ENCODE measurements at regions not wholly inside any gene's neighbourhood (a gene's known extent, or its start where the extent isn't known, plus 50 kb on each side); places are given as distances from the start of the nearest gene placed in this dataset.

DNA sequence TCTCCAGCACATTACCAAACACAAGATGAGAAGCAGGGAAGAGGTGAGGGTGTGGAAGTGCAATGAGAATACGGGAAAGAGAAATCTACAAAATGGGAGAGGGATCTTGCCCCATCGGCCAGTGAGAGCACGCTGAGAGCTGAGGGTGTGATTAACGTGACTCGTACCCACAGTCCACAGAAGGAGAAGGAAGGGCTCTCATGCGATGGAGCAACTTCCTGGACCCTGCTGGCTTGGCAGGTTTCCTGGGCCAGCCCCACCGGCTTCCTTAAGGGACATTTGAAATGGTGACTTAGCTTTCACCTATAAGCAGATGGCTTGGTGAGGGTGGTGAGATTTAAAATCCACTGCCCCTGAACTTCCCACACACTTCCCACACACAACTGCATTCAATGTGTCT lies 740.1 kb downstream of the UQCRFS1 start:
- Histone ChIP-seq H3K9me3 (ENCODE audit: control insufficient read depth, low read length) (no peaks in the 10 kb centered on the region), H3K27ac (ENCODE audit: low read depth, low read length, severe bottlenecking) (no peak overlapping the region), H3K4me1 (ENCODE audit: control insufficient read depth, insufficient read depth, low read length, poor library complexity, severe bottlenecking) (no peaks in the 10 kb centered on the region), H3K36me3 (ENCODE audit: control insufficient read depth, insufficient read depth, low read length) (no peaks in the 10 kb centered on the region), H3K4me3 (ENCODE audit: extremely low read depth, insufficient read depth, low read length, poor library complexity, severe bottlenecking) (no peak overlapping the region)
- WGBS, 2 experiments (ENCODE audit: insufficient coverage in 2 of 2): 88 to 93% methylated on average over 5 to 6 of the region's 7 CpGs

DNA sequence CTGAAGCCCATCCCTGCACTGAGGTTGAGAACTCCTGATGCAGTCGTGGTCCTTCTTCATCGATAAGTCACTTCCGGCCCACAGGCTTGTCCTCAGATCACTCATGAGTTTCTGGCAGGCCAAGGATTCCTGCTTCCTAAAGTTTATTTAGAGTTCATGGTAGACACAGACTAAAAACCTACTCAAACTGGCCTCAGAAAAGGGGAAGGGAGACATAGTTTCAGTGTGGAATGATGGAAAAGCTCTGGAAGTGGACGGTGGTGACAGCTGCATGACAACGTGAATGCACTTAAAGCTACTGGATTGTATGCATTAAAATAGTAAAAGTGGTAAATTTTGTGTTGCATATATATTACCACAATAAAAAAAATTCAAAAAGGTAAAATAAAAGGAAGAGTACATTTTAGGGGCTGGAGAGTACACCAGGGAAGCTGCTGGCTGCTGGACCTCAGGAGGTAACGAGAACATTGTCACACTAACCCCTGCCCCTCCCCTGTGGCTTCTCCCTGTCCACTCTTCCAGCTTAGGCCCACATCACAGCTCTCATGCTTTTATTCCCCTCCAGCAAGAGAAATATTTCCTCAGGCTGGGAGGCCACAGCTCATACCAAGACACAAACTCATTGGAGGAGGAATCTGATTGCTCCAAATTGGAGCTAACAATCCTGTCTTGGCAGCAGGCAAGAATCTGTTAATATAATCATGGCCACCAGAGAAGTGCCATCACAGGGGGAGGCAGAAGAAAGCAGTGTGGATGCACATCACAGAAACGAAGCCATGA lies 741.0 kb downstream of the UQCRFS1 start:
- 92 to 93% methylated on average over 5 to 6 of the region's 7 CpGs for WGBS, 2 experiments (ENCODE audit: insufficient coverage in 2 of 2)
- H3K9me3 ChIP-seq (ENCODE audit: control insufficient read depth, low read length): no peaks in the 10 kb centered on the region
- no peak overlapping the region for H3K27ac ChIP-seq (ENCODE audit: low read depth, low read length, severe bottlenecking)
- H3K36me3 ChIP-seq (ENCODE audit: control insufficient read depth, insufficient read depth, low read length): no peaks in the 10 kb centered on the region
- no peaks in the 10 kb centered on the region for H3K4me1 ChIP-seq (ENCODE audit: control insufficient read depth, insufficient read depth, low read length, poor library complexity, severe bottlenecking)
- no peak overlapping the region for H3K4me3 ChIP-seq (ENCODE audit: extremely low read depth, insufficient read depth, low read length, poor library complexity, severe bottlenecking)

DNA sequence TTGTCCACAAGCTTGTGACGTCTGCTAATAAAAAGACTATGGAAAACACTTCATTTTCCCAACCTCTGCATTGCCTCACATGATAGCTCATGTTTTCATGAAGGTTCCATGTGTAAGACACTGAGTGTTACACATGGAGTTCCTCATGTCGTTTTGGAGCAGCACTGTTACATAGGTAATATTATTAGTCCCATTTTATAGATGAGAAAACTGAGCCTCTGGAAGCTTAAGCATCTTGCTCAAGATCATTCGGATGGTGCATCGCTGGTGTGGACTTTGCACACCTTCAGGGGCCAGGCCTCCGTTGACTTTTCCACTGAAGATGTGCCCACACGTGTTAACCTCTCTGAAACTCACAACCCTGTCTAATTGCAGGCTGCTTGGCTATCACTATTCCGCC lies 743.4 kb downstream of the UQCRFS1 start:
- H3K36me3 ChIP-seq (ENCODE audit: control insufficient read depth, insufficient read depth, low read length): no peaks in the 10 kb centered on the region
- H3K27ac ChIP-seq (ENCODE audit: low read depth, low read length, severe bottlenecking): no peak overlapping the region
- no peaks in the 10 kb centered on the region for H3K4me1 ChIP-seq (ENCODE audit: control insufficient read depth, insufficient read depth, low read length, poor library complexity, severe bottlenecking)
- no peaks in the 10 kb centered on the region for H3K9me3 ChIP-seq (ENCODE audit: control insufficient read depth, low read length)
- H3K4me3 ChIP-seq (ENCODE audit: extremely low read depth, insufficient read depth, low read length, poor library complexity, severe bottlenecking): no peak overlapping the region
- WGBS, 2 experiments (ENCODE audit: insufficient coverage in 2 of 2): 92 to 95% methylated on average over 6 of the region's 7 CpGs

DNA sequence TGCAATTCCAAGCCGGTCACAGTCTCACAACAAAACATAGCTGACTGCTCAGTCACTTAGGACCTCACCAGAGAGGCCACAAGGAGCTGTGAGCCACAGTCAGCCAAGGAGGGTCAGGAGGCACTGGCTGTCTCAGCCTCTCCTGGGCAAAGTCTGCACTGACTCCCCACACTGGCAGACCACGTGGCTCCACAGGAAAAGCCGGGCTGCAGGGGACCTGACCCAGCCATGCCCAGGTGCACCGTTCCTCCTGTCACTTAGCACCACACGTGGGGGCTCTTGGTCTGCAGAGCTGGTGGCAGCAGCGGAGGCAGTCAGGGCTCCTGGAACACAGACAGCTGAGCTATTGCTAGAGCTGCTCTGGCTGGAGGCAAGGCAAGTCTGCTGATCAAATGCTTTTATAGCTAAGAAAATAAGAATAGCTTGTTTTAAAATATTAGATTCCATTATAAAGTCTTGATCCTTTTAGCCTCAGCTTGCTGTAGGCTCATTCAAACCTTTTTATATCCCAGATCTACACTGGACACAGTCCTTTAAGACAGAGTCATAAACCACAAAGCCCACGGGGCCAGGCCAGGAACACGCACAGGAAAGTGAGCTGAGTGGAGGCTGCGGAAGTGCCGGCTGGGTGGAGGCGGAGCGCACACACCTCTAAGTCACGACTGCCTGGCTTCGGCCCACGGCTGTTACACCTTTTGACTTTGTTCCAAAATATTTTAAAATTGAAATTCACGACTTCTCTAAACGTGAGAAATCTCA lies 744.1 kb downstream of the UQCRFS1 start:
- WGBS, 2 experiments (ENCODE audit: insufficient coverage in 2 of 2): 75 to 80% methylated on average over 14 to 17 of the region's 17 CpGs
- Histone ChIP-seq H3K4me3 (ENCODE audit: extremely low read depth, insufficient read depth, low read length, poor library complexity, severe bottlenecking) (no peak overlapping the region), H3K9me3 (ENCODE audit: control insufficient read depth, low read length) (no peaks in the 10 kb centered on the region), H3K4me1 (ENCODE audit: control insufficient read depth, insufficient read depth, low read length, poor library complexity, severe bottlenecking) (no peaks in the 10 kb centered on the region), H3K36me3 (ENCODE audit: control insufficient read depth, insufficient read depth, low read length) (no peaks in the 10 kb centered on the region), H3K27ac (ENCODE audit: low read depth, low read length, severe bottlenecking) (no peak overlapping the region)

DNA sequence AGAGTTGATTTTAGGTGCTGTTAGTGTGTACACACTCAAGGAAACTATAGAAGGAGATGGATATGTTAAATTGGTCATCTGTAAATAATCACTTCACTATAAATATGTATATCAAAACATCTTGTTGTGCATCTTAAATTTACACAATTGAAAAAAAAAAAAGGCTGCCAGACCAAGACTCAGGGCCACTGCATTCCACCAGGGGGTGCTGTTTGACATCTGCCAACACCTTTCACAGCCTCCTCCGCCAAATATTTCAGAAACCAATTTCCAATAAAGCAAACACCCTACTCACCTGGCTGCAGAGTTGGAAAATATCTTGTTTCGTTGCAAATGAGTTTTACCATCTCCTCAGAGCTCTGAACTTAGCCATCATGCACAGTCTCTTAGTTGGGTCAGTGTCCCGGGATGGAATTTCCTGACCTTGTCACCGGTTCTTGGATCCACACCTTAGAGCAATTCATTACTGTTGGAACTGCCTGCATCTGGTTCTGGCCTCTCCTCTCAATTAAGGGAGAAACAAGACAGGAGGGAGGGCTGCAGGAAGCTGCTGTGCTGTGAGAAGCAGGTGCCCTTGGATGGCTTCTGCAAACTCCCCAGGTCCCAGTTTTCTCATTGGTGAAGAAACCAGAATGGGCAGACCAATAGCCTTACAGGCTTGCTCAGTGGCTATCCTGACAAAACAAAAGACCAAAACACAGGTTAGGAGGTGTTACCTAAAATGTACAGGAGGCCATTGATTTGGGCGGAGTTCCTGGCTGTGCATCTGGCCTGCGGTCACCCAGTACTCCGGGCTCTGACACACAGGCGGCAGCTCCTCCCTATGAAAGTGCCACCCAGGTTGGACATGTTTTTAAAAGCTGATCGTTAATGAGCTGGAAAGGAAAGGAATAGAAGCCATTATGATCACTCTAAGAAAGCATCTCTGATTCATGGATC lies 746.6 kb downstream of the UQCRFS1 start:
- Histone ChIP-seq H3K9me3 (ENCODE audit: control insufficient read depth, low read length) (no peaks in the 10 kb centered on the region), H3K27ac (ENCODE audit: low read depth, low read length, severe bottlenecking) (no peak overlapping the region), H3K4me3 (ENCODE audit: extremely low read depth, insufficient read depth, low read length, poor library complexity, severe bottlenecking) (no peak overlapping the region), H3K4me1 (ENCODE audit: control insufficient read depth, insufficient read depth, low read length, poor library complexity, severe bottlenecking) (no peaks in the 10 kb centered on the region), H3K36me3 (ENCODE audit: control insufficient read depth, insufficient read depth, low read length) (no peaks in the 10 kb centered on the region)
- 80 to 88% methylated on average over 6 to 8 of the region's 9 CpGs for WGBS, 2 experiments (ENCODE audit: insufficient coverage in 2 of 2)

DNA sequence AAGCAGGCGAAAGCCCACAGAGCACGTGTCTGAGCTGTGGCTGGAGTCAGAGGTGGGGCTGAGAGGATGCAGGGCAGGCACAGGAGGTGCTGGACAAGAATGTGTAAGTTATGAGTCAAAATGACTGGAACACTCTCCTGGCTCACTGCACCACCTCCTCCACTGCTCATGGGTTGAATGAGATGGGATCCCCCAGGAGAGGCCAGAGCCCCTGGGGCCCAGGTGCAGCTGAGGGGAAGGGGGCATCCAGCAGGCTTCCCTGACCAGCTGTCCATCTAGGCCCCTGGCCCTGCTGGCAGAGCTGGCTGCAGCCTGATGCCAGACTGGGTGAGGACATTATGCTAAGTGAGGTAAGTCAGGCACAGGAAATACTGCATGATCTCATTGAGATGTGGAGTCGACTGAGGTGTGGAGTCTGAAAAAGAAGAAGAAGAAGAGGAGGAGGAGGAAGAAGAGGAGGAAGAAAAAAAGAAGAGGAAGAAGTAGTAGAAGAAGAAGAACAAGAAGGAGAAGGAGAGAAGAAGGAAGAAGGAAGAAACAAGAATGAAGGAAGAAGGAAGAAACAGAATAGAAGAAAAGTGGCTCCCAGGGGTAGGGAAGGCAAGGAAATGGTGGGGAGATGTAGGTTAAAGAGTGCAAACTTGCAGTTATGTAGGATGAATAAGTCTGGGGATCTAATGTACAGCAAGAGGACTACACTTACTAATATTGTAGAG lies 747.4 kb downstream of the UQCRFS1 start:
- H3K4me3 ChIP-seq (ENCODE audit: extremely low read depth, insufficient read depth, low read length, poor library complexity, severe bottlenecking): no peak overlapping the region
- H3K9me3 ChIP-seq (ENCODE audit: control insufficient read depth, low read length): no peaks in the 10 kb centered on the region
- no peaks in the 10 kb centered on the region for H3K4me1 ChIP-seq (ENCODE audit: control insufficient read depth, insufficient read depth, low read length, poor library complexity, severe bottlenecking)
- 89 to 96% methylated on average over 3 of the region's 3 CpGs for WGBS, 2 experiments (ENCODE audit: insufficient coverage in 2 of 2)
- H3K27ac ChIP-seq (ENCODE audit: low read depth, low read length, severe bottlenecking): no peak overlapping the region
- H3K36me3 ChIP-seq (ENCODE audit: control insufficient read depth, insufficient read depth, low read length): no peaks in the 10 kb centered on the region

DNA sequence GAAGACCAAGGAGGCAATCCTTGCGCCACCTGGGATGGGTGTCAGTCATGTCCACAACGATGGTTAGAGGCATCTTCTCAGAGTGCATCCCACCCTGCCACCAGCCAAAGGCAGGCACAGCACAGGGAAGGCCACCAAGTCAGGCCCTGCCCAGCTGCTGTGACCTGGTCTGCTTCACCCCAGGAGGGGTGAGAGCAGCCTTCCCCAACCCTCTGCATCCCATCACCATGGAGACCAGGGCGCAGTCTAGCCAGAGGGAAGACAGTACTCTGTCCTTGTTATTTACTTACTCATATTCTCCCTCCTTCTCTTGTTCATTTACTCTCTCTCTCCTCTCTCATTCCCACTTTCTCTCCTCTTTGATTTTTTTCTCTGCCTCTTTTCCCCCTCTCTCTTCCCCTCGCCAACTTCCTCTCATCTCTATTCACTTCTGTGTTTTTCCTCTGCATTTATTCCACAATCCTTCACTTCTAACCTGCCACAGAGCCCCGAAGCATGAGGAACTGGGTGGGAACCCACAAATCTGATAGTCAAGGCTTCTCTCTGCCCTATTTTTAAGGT lies 749.4 kb downstream of the UQCRFS1 start:
- 88 to 89% methylated on average over 5 of the region's 5 CpGs for WGBS, 2 experiments (ENCODE audit: insufficient coverage in 2 of 2)
- Histone ChIP-seq H3K4me3 (ENCODE audit: extremely low read depth, insufficient read depth, low read length, poor library complexity, severe bottlenecking) (no peak overlapping the region), H3K27ac (ENCODE audit: low read depth, low read length, severe bottlenecking) (no peak overlapping the region), H3K36me3 (ENCODE audit: control insufficient read depth, insufficient read depth, low read length) (no peaks in the 10 kb centered on the region), H3K9me3 (ENCODE audit: control insufficient read depth, low read length) (no peaks in the 10 kb centered on the region), H3K4me1 (ENCODE audit: control insufficient read depth, insufficient read depth, low read length, poor library complexity, severe bottlenecking) (no peaks in the 10 kb centered on the region)

DNA sequence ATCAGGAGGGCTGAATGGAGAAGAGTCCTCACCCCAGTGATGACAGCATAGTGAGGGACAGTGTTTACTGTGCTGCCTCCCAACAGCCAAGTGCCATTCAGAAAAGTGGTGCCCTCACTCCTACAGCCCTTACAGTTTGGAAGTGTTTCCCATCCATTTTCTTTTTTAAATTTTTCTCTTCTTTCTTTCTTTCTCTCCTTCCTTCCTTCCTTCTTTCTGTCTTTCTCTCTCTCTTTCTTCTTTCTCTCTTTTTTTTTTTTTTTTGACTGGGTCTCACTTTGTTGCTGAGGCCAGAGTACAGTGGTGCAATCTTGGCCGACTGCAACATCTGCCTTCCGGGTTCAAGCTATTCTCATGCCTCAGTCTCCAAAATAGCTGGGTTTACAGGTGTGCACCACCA lies 755.3 kb downstream of the UQCRFS1 start:
- WGBS, 2 experiments (ENCODE audit: insufficient coverage in 2 of 2): 89% methylated on average over 2 of the region's 2 CpGs; no CpG with 5 or more reads in 1 of the 2 experiments
- no peaks in the 10 kb centered on the region for H3K9me3 ChIP-seq (ENCODE audit: control insufficient read depth, low read length)
- H3K36me3 ChIP-seq (ENCODE audit: control insufficient read depth, insufficient read depth, low read length): no peaks in the 10 kb centered on the region
- H3K4me3 ChIP-seq (ENCODE audit: extremely low read depth, insufficient read depth, low read length, poor library complexity, severe bottlenecking): no peak overlapping the region
- no peak overlapping the region for H3K27ac ChIP-seq (ENCODE audit: low read depth, low read length, severe bottlenecking)
- H3K4me1 ChIP-seq (ENCODE audit: control insufficient read depth, insufficient read depth, low read length, poor library complexity, severe bottlenecking): no peaks in the 10 kb centered on the region

DNA sequence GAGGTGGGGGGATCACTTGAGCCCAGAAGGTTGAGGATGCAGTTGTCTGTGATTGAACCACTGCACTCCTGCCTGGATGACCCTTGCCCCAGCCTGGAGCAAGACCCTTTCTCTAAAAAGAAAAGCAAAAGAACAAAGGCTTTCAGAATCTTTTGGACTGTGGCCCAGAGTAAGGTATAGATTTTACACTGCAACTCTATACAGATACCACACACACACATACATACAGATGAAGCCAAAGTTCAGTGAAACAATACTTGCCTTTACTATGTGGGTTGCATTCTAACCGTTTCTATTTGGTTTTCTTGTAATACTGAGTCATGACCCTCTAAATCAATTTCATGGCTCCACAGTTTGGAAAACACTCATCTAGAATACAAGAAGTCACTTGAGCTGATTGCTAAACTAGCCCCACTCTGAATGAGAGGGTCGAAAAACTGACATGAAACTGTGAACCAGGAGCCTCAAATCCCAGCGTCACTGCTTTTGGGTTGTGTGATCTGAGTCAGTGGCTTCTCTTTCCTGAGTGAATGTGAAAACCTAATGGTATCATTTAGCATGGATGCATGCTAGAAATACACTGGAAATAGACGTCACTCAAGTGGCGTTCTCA lies 756.1 kb downstream of the UQCRFS1 start:
- Histone ChIP-seq H3K27ac (ENCODE audit: low read depth, low read length, severe bottlenecking) (no peak overlapping the region), H3K36me3 (ENCODE audit: control insufficient read depth, insufficient read depth, low read length) (no peaks in the 10 kb centered on the region), H3K4me1 (ENCODE audit: control insufficient read depth, insufficient read depth, low read length, poor library complexity, severe bottlenecking) (no peaks in the 10 kb centered on the region), H3K9me3 (ENCODE audit: control insufficient read depth, low read length) (no peaks in the 10 kb centered on the region), H3K4me3 (ENCODE audit: extremely low read depth, insufficient read depth, low read length, poor library complexity, severe bottlenecking) (no peak overlapping the region)
- WGBS, 2 experiments (ENCODE audit: insufficient coverage in 2 of 2): 86 to 95% methylated on average over 5 of the region's 5 CpGs

Data from mesodermal cell (in vitro differentiated cells).